KMS-11 (cell line): ENCODE measurements at regions not wholly inside any gene's neighbourhood (a gene's known extent, or its start where the extent isn't known, plus 50 kb on each side); places are given as distances from the start of the nearest gene placed in this dataset.
"Not testable (repeated sequence)": the region's sequence is repeated elsewhere in the genome, so short reads cannot be mapped to it uniquely, and the experiment has no call there.

Experiments
- H2AFZ ChIP-seq: fragments of 200-600 bp; sonication (generic); 2 replicates; pipeline ENCODE4 v1.6.1; 2016; ENCODE audit warnings: antibody characterized with exemption, mixed run types, low read depth
- H3K27ac ChIP-seq: fragments of 200-600 bp; sonication (generic); 2 replicates; pipeline ENCODE4 v1.6.1; 2016; ENCODE audit warnings: mild to moderate bottlenecking, mixed run types
- H3K27me3 ChIP-seq: fragments of 200-600 bp; sonication (generic); 2 replicates; pipeline ENCODE4 v1.6.1; 2017; ENCODE audit warnings: mild to moderate bottlenecking, low read depth, mixed run types, moderate library complexity; ENCODE audit not compliant: insufficient read depth
- H3K36me3 ChIP-seq: fragments of 200-600 bp; sonication (generic); 2 replicates; pipeline ENCODE4 v1.6.1; 2017; ENCODE audit warnings: mild to moderate bottlenecking, mixed run types; ENCODE audit not compliant: insufficient read depth
- H3K4me1 ChIP-seq: fragments of 200-600 bp; sonication (generic); 2 replicates; pipeline ENCODE4 v1.6.1; 2016; ENCODE audit warnings: mild to moderate bottlenecking, low read depth, mixed run types; ENCODE audit not compliant: poor library complexity, severe bottlenecking
- H3K4me2 ChIP-seq: fragments of 200-600 bp; sonication (generic); 2 replicates; pipeline ENCODE4 v1.7.0; 2016; ENCODE audit warnings: mild to moderate bottlenecking, mixed run types
- H3K4me3 ChIP-seq: fragments of 200-600 bp; sonication (generic); IDR thresholded peaks from 2 replicates; pipeline ENCODE4 v1.6.1; 2017; ENCODE audit warnings: low read depth, low read length, mixed read lengths; ENCODE audit not compliant: insufficient read depth
- H3K79me2 ChIP-seq: fragments of 200-600 bp; sonication (generic); 2 replicates; pipeline ENCODE4 v1.6.1; 2016; ENCODE audit warnings: low read depth, mixed run types; ENCODE audit not compliant: insufficient read depth
- H3K9ac ChIP-seq: fragments of 200-600 bp; sonication (generic); 2 replicates; pipeline ENCODE4 v1.6.1; 2016; ENCODE audit warnings: mild to moderate bottlenecking, mixed run types
- H4K20me1 ChIP-seq: fragments of 200-600 bp; sonication (generic); 2 replicates; pipeline ENCODE4 v1.6.1; 2016; ENCODE audit warnings: mild to moderate bottlenecking, mixed run types; ENCODE audit not compliant: insufficient read depth
- TF ChIP-seq, protein P1 (sequence below): fragments of 200-600 bp; sonication (generic); conservative IDR thresholded peaks from 2 replicates; pipeline ENCODE4 v1.6.1; 2017; ENCODE audit warnings: low read depth, mild to moderate bottlenecking, antibody characterized with exemption, low read length, moderate library complexity, mixed read lengths

DNA sequence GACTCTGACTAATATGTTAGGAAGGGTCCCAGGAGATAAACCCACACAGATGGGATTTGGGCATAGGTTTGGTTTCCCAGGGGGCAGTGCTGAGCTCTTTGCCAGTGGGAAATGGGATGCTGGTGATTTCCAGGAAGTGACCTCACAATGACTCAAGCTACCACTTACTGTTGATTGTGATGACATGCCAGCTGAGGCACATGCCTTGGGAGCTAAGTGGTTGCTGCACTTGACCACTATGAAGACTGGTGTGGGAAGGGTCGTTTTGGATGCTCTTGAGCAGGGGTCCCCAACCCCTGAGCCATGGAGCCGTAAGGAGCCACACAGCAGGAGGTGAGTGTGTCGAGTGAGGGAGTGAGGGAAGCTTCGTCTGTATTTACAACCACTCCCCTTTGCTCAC, 159.0 kb upstream of the CDK13 start:
- H3K9ac ChIP-seq, H3K4me3 ChIP-seq, H4K20me1 ChIP-seq, H3K4me1 ChIP-seq, H2AFZ ChIP-seq, H3K27me3 ChIP-seq, H3K36me3 ChIP-seq, H3K4me2 ChIP-seq, H3K27ac ChIP-seq, H3K79me2 ChIP-seq: not testable (repeated sequence)

DNA sequence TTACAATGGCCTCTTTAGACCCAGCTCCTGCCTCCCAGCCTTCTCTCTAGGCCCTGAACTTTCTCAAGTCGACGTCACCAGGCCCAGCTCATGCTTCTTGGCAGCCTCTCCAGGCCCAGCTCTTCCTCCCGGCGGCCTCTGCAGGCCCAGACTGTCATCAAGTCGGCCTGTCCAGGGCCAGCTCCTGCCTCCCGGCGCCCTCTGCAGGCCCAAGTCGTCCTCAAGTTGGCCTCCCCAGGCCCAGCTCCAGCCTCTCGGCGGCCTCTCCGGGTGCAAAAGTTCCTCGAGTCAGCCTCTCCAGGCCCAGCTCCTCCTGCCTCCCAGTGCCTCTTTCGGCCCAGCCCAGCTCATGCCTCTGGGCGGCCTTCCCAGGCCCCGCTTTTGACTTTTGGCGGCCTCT, 158.1 kb upstream of the CDK13 start:
- H3K36me3 ChIP-seq, H4K20me1 ChIP-seq, H3K27ac ChIP-seq, H3K9ac ChIP-seq, H3K79me2 ChIP-seq, H3K27me3 ChIP-seq, H3K4me1 ChIP-seq, H3K4me2 ChIP-seq, H2AFZ ChIP-seq, H3K4me3 ChIP-seq: not testable (repeated sequence)

DNA sequence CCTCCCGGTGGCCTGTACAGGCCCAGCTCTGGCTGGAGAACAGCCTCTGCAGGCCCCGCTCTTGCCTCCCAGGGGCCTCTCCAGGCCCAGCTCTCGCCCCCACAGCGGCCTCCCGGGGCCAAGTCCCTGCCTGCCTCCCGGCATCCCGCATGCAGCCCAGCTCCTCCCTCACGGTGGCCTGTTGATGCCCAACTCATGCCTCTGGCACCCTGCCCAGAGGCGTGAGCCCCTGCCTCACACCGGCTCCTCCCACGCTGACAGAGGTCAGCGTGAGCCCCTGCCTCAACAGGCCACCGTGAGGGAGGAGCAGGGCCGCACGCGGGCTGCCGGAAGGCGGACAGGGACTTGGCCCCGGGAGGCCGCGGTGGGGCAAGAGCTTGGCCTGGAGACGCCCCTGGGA, 157.0 kb upstream of the CDK13 start:
- H3K4me1 ChIP-seq, H3K27ac ChIP-seq, H4K20me1 ChIP-seq, H2AFZ ChIP-seq, H3K9ac ChIP-seq, H3K4me2 ChIP-seq, H3K27me3 ChIP-seq, H3K36me3 ChIP-seq, H3K79me2 ChIP-seq, H3K4me3 ChIP-seq: not testable (repeated sequence)

- H4K20me1 ChIP-seq, H3K27ac ChIP-seq, H2AFZ ChIP-seq, H3K79me2 ChIP-seq, H3K36me3 ChIP-seq, H3K9ac ChIP-seq, H3K4me3 ChIP-seq, H3K27me3 ChIP-seq, H3K4me1 ChIP-seq, H3K4me2 ChIP-seq: not testable (repeated sequence)
These were observed 156.2 kb upstream of the CDK13 start for GRCh38 chr7:39793851-39794250.

DNA sequence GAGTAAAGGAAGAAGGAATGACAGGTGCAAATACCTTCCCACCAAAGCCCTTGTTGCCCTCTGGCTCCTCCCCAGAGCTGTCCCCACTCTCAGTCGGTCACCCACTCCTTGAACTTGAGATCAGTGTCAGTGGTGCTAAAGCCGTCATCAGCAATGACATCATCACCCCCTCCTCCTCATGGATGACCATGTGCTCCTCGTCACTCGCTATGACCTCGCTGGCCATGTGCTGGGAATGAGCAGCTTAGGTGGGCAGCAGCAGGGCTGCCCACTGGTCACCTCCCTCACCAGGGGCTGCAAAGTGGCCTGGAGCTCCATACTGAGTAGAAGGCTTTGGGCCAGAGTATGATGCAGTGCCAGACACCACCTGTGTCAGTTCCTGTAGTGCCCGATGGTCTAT, 153.1 kb upstream of the CDK13 start:
- H3K36me3 ChIP-seq, H3K27me3 ChIP-seq, H4K20me1 ChIP-seq, H3K79me2 ChIP-seq, H3K4me2 ChIP-seq, H2AFZ ChIP-seq, H3K4me3 ChIP-seq, H3K4me1 ChIP-seq, H3K27ac ChIP-seq, H3K9ac ChIP-seq: not testable (repeated sequence)

DNA sequence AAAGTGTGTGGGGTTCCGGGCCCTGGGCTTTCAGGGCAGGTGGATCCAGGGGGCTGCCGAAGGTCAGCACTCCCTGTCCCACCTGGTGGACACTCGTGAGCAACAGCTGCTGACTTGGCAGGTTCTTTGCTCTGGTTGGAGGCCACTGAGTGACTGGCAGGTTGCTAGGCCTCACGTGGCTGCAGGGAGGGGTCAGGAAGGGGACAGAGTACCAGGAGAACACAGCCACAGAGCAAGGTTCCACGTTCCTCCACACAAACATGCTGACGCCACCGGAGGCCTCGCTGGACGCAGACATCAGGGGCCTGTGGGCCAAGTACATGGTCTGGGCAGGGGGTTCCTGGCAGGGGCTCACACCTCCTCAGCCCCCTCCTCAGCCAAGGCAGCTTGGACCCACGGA, 152.0 kb upstream of the CDK13 start:
- not testable (repeated sequence) for H3K4me3 ChIP-seq, H3K27ac ChIP-seq, H3K4me1 ChIP-seq, H4K20me1 ChIP-seq, H3K79me2 ChIP-seq, H3K27me3 ChIP-seq, H2AFZ ChIP-seq, H3K36me3 ChIP-seq, H3K4me2 ChIP-seq, H3K9ac ChIP-seq

DNA sequence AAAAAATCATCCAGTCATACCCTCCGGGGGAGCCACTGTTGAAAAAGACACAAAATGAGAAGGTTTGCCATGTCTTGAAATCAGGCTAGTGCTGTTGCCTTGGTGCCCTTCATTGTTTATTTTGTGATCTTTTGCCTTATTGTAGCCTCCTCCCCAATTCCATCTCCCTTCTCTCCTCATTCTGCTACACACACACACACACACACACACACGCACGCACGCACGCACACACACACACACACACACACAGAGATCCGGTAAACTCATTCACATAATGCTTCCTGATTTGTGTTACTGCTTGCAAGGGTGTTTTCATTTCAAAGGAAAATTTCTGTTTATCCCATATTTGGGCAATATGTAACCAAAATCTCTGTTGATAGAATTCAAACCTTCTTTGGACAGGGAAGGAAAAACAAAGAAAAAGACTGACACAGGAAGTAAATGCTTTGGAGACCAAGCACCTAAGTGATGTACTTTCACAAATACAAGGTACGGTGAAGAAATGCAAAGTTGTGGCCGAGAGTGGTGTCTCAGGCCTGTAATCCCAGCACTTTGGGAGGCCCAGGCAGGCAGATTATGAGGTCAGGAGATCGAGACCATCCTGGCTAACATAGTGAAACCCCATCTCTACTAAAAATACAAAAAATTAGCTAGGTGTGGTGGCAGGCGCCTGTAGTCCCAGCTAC, 141.1 kb upstream of the CDK13 start:
- H3K4me1 ChIP-seq, result no peaks in the 10 kb centered on the region
- no peaks in the 10 kb centered on the region for H4K20me1 ChIP-seq
- H3K4me2 ChIP-seq, result no peak overlapping the region
- no peaks in the 10 kb centered on the region for H3K36me3 ChIP-seq
- H3K4me3 ChIP-seq, result no peak overlapping the region
- no peaks in the 10 kb centered on the region for H3K79me2 ChIP-seq
- H3K9ac ChIP-seq, result no peak overlapping the region
- no peak overlapping the region for H2AFZ ChIP-seq
- TF ChIP-seq, protein P1, sequence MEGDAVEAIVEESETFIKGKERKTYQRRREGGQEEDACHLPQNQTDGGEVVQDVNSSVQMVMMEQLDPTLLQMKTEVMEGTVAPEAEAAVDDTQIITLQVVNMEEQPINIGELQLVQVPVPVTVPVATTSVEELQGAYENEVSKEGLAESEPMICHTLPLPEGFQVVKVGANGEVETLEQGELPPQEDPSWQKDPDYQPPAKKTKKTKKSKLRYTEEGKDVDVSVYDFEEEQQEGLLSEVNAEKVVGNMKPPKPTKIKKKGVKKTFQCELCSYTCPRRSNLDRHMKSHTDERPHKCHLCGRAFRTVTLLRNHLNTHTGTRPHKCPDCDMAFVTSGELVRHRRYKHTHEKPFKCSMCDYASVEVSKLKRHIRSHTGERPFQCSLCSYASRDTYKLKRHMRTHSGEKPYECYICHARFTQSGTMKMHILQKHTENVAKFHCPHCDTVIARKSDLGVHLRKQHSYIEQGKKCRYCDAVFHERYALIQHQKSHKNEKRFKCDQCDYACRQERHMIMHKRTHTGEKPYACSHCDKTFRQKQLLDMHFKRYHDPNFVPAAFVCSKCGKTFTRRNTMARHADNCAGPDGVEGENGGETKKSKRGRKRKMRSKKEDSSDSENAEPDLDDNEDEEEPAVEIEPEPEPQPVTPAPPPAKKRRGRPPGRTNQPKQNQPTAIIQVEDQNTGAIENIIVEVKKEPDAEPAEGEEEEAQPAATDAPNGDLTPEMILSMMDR, result no peak
- H3K27me3 ChIP-seq, result no peaks in the 10 kb centered on the region
- H3K27ac ChIP-seq, result no peak overlapping the region
